GM21515 (cell line): ENCODE measurements at regions not wholly inside any gene's neighbourhood (a gene's known extent, or its start where the extent isn't known, plus 50 kb on each side); places are given as distances from the start of the nearest gene placed in this dataset.
A peak's percentile ranks its signal among the peaks of the same experiment; 100 is the strongest.

ENCODE experiments used
- ATAC-seq: cut with Tn5 transposase; IDR thresholded peaks from one replicate; pipeline ENCODE4 v1.9.1; 2021; ENCODE audit not compliant: unreplicated experiment

DNA sequence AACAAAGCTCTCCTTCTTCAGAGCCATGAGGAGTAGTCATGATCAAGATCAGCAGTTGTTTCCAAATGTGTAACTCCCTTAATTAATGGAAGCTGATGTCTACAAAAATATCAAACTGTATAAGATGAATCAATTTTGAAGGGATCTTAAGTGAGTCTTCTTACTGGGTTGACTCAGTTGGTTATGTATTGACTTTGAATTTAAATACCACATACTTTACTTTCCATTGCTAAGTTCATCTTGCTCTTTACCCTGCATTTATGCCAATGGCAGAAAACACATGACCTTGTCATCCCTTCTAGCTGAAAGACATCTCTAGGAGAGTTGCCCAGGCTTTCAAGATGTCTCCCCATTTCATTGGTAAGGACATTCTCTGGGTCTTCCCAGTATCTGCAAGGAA lies 123.2 kb upstream of the STMND1 start:
- no peak for ATAC-seq

DNA sequence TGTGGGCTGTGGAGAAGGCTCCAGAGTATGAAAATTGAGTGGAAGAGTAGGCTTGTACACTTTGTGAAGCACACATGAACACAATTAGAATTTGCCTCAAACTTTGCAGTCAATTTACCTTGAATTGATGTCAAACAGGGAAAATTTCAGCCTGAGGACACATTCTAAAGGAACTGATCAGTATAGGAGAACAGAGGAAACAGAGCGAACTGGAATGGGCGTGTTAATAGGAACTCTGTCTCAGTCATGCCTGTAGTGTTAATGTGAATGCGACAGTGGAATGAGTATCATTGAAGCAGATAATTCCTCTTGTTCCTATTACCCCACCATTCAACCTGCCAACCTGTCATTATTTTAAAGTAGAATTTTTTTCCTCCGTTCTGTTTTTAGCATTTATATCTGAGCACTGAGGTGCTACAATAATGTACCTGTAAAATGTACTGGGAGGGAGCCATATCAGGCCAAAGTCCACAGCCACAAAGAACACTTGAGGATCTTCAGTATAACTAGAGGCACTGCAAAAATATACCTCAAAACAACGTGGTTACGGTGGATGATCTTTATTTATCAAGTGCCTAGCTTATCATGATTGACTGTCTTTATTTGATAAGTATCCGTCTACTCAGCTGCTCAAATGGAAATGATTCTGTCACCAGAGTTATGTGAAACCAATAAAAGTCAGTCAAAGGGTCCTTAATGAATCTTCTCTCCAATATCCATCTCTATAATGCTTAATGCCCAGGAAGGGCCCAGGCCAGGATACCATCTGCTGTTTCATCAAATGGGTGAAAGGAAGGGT lies 125.3 kb upstream of the STMND1 start:
- no peak for ATAC-seq

DNA sequence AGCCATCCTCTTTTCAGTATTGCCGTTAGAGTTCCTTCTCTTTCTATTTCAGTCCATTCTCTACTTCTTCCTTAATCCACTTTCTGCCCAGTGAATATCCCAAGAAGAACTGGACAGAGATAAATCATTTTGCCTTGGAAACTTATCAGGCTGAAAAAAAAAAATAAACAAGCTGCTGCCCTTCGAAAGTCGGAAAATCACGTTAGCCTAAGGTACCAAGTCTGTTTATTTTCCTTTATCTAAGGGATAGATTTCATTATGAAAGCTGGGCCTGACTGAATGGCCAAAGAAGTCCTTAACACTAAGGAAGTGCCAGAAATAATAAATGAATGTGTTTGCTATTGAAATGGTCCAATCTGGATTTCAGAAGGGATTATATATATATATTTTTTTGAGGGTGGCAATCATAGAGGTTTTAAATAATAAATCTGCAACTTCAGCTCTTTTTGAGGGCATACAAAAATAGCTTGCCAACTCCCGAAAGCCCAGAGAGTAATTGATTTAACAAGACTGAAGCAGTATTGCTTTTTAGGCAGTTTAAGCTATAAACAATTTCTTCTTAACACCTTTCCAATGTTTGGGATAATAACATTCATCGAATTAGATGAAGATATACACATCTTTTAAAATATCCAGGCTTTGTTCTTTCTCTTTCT lies 127.0 kb upstream of the STMND1 start:
- no peak for ATAC-seq

DNA sequence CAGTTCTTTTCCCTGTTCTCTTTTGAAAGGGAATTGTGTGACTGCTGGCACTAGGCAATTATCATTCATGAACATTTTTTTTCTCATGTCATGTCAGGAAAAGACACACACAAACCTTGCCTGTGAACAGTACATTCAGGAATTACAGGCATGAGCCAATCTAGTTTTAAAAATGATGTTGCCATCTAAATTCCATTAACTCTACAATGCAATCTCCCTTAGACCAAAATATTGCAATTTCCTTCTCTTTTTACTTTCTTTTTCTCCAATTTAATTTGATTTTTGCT lies 127.5 kb upstream of the STMND1 start:
- ATAC-seq = no peak

DNA sequence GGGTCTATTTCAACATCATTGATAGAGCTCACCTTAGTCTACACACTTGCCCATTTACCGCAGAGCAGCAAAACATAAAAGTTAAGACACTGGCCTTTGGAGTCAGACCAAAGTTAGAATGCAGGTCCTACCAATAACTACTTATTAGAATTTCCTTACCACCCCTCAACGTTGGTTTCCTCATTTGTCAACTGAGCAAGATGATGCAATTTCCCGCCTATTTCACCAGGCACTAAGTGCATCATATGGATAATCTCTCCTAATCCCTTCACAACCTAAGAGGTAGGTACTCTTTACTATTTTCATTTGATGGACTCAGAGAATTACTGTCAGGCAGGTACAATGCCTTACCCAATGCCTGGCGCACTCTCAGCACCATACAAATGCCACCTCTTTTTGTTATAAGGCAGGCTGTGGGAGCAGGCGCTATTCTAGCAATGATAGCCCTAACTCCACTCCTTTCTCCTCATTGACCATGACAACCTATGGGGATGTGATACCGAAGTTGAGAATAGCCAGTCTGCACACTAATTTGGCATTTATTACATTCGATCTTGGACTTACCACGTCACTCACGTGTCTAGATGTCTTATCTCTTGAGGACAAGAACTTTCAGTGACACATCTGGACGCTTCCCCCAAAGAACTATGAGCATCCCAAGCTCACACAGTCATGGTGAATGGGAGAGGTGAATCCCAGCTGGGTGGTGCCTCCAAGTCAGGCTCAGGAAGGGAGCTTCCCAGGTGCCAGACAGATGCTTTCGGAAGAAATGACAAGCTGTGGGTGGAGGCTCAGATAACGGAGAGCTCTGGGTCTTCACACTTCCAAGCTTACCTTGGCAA lies 128.1 kb upstream of the STMND1 start:
- ATAC-seq = no peak

DNA sequence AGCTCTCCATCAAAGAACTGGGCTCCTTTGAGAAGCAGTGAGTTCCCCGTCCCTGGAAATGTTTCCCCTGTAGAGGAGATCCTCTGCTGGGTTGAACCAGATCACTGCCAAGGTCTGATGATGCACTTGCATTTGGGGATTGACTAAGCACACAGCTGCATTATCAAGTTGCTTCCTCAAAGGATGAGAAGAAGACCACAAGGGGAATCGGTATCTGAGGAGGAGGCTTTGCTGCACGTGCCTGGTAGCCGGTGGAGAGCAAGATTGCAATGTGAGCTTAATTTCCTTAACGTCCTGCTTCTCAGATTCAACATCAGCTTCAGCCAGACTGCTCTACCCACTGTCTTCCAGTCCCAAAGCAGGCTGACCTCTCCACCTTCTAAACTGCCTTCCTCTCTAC lies 128.8 kb upstream of the STMND1 start:
- ATAC-seq = no peak

DNA sequence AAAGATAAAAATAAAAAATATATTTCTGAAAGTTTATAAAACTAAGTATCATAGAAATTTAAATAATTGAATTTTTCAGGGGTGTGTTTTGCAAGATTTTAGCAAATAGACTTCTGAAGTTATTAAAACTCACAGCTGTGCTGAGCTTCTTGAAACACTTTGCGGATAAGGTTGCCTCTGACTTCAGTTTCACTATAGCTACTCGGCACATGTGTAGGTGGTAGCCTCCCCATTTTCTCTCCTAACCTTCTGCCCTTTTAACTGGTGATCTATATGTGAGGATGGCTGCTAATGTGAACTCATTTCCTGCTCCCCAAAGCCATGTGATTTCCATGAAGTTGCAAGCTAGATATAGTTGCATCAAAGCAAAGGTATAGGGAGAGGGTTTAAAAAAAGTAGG lies 129.3 kb upstream of the STMND1 start:
- ATAC-seq = no peak

DNA sequence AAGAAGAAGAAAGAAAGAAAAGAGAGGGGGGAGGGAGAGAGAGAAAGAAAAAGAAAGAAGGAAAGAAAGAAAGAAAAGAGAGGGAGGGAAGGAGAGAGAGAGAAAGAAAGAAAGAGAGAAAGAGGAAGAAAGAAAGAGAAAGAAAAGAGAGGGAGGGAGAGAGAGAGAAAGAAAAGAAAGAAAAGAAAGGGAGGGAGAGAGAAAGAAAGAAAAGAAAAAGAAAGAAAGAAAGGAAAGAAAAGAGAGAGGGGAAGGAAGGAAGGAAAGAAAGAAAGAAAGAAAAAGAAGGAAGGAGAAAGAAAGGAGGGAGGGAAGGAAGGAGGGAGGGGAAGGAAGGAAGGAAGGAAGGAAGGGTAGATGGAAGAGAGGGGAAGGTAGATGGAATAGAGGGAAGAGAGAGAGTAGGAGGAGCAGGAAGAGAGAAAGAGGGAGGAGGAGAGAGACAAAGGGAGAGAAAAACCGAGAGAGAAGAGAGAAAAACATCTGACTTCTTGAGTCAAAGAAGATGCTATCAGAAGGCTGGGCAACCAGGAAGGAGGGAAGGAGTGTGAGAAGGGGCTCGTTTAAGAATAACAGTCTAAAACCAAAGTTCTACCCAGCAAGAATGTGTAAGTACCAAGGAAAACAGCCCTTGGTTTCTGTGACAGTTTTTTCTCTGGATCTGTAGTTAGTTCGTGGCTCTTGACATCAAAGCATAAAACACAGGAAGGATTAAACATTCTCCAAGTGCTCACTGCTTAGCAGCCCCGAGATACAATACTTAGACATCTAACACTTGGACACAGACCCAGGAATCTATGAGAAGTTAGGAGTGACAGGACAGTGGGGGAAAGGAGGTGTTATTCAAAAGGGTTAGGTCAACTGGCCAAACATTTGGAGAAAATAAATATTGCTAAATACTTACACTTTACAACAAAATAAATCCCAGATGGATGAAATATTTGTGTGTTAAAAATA lies 131.9 kb upstream of the STMND1 start:
- no peak for ATAC-seq

DNA sequence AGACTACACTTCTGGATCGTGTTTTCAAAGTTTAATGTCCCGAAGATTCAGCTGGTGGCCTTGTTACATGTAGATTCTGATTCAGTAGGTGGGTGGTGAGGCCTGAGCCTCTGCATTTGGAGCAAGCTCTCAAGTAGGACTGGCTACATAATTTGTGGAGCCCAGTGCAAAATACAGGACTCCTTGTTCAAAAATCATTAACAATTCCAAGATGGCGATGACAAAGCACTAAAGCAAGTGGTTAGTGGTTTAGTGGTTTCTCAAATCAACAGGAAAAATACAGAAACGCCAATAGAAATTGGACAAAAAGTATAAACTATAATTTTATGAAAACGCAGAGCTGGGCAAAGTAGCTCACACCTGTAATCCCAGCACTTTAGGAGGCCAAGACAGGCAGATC lies 133.7 kb upstream of the STMND1 start:
- ATAC-seq = no peak

DNA sequence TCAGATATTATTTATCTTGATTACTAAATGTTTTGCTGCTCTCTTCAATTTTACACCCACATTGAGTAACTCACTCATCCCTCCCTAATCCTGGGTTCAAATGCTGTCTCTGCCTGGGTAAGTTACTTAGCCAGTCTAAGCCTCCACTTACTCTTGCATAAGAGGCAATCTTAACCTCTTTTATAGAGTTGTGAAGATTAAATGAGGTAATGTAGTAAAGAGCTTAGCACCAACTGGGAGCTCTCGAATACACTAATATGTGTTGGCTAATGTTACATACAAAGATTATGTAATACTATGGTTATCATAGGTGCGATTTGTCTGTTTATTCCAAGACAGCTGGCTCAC lies 134.4 kb upstream of the STMND1 start:
- no peak for ATAC-seq

DNA sequence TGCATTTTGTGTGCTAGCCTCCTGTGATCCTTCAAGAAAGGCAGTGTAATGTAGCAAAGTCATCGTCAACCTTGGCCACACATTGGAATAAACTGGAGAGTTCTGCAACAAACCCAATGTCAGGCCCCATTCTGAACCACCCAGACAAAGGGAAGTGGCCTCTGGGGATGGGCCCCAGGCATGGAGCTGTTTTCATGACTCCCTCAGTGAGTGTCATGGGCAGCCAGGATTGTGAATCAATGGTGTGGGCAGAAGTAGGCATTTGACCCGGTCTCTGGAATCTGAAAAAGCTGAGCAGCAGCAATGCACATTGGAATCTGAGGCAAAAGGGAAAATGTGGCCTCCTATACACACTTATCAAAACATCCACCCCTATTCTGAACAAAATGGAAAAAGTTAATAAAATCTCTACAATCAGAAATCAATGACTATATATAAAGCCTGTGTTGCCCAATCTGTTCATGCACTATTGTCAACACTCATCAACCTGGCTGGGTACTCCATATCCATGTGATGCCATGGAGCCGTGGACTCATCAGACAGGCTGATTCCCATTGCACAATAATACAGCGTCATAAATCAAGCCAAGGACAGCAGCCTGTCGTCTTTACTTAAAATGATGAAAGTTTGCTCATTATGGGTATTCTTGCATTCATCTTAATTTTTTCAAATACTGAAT lies 134.9 kb upstream of the STMND1 start:
- ATAC-seq = no peak

DNA sequence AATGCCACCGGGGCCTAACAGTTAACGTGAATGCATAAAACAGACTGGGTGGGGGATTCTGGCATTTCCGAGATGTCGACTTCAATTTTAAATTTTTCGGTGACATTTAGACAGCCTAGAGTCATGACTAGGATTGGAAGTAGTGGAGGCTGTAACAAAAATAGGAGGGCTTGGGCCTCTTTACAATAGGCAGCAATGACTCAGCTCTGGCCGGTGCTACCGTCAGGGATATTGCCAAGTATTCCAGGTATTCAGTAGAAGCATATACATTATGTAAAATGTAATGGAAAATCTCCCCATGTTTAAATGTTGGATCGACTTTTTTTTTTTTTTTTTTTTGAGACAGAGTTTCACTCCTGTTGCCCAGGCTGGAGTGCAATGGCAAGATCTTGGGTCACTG lies 136.2 kb upstream of the STMND1 start:
- ATAC-seq = no peak

DNA sequence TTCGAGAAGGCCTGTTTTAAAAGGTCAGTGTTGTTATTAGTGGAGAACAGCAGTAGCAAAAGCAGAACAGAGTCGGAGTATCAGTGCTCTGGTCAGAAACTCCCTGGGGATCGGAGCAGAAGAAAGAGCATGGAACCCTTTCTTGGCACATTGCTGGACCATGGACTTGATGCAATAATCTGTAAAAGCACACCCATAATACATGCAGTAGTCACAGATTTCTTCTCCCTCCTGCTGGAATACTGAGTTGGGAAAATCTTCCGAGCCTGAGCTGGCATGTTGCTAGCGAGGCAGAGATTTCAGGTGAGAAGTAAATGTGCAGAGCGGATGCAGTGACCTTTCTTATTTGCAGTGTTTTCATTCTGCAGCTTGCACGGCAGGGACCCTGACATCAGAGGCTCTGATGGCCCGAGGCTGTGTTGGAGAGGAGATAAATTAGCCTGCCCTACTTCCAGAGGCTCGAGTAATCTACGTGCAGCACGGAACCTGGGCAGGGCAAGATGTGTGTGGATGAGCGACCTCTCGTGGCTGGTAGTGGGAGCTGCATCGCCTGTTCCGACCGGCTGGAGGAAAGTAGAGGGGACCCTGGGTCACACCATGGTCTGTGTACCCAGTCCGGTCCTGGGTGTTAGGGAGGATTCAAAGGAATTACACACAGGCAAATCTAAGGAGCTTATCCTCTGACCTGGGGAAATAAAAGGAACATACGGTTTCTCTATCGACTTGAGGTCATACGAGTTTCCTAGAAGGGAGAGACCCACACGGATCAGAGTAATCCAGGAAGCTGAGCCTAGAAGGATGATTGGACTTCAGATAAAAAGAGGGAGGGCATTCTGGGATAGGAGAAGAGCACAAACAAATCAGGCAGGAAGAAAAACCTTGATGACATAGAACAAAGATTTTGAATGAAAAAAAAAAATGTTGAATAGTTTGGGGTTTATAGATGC lies 137.0 kb upstream of the STMND1 start:
- peak; percentile 93 for ATAC-seq

DNA sequence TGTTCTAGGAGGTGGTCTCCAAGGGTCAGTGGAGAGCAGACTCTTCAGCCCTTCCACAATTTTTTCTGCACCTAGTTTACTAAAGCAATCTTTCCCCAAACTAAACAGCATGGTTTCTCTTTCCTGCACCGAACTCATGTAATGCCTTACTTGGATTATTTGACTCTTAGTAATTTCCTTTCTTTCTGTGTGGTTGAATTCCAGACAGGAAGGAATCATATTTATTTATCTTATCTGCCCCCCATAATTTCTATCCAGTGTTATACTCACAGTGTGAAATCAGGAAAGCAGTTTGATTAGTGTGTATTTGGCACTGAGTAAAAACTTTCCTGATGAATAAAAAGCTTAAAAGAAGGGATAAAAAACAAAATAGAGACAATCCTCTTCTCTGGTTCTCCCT lies 140.3 kb upstream of the STMND1 start:
- ATAC-seq = no peak

DNA sequence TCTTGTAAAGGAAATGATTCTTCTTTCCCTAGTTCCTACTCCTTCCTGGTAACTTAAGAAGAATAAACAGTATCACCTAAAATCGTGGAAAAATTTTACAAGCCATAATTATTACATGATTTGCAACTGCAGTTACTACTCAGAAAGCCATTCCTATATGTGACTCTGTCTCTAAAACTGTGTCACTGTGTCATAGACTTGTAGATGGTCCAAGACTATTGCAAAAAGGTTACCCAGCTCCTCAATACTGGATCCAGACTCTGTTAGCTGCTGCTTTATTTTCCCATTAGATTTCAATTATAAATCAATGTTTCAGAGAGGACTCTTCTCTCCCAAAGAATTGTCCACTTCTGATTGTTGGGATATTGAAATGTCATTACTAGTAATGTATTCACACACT lies 142.1 kb upstream of the STMND1 start:
- no peak for ATAC-seq

DNA sequence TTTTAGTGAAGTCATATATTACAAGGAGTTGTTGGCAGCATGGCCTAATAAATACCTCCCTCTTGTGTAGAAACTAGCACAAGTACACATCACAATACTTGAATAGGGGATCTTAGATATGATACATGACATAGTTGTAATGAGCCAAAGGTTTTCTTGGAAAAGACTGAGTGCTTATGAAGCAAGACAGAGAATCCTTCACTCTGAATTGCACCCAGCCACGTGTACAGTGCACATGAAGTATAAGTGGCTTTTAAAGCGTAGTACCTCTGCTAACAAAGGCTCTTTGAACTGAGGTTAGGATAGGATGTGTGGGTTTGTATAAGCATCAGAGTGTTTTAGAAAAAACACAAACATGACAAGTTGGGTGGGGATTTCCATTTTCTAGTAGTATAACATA lies 145.5 kb upstream of the STMND1 start:
- ATAC-seq = no peak

DNA sequence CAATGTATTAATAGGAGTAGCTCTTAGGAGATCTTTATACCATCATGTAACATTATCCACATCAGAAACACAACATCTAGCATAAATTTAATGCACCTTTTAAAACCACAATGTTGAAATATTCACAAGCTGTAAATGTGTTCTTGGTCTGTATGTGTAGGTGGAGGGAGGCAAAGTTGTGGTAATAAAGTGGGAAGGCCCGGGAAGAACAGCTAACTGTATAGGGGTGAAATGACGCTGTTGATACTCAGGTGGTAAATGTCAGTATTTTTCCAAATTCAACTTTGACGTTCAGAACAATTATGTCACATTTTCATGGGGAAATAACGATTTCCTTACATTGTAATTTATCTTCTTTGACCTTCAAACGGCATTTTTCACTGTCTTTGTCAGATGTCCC lies 146.0 kb upstream of the STMND1 start:
- no peak for ATAC-seq

DNA sequence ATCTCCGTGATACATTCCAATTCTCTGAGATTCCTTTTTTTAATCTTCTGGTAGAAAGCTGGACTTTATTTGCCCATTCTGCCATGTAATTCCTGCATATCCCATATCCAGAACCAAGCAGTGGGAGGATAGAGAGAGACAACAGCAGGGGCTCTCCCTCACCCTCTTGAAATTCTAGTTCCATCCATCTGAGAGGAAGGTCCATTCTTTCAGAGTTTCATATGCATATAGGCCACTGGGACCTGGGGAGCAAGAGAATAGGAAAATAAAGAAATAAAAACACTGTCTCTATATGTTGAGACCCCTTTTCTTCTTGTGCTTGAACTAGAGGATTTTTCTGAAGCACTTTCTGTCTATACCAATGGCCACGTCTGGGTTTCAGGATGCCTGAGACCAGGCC lies 147.9 kb upstream of the STMND1 start:
- no peak for ATAC-seq

DNA sequence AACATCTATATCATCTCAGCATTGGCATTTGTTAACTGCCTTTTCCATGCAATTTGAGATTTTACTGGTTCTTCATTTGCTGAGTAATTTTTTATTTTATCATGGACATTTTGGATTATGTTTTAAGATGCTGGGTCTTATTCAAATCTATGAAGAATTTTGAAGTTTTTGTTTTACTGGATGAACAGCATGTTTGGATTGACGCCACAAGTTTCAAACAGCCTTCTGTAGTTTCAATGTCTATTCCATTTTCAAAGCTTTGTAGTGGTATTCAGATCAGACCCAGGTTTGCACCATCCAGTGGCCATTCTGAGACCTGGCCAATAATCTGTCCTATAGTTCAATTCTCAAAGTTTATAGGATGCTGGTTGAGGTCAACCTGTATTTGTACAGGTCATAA lies 148.4 kb upstream of the STMND1 start:
- no peak for ATAC-seq
